H9 (cell line): ENCODE measurements at regions not wholly inside any gene's neighbourhood (a gene's known extent, or its start where the extent isn't known, plus 50 kb on each side); places are given as distances from the start of the nearest gene placed in this dataset.

ENCODE experiments used
- DNase-seq: peaks from one replicate; pipeline ENCODE4 v3.0.0-alpha.2; 2017
- H2AFZ ChIP-seq: one replicate; pipeline ENCODE4 v1.6.1; 2013; ENCODE audit warnings: mild to moderate bottlenecking, low read length, control low read depth, moderate library complexity
- H2AK5ac ChIP-seq: 2 replicates; pipeline ENCODE4 v1.6.1; 2013; ENCODE audit warnings: low read length, control low read depth, mixed read lengths; ENCODE audit not compliant: insufficient read length
- H2BK120ac ChIP-seq: one replicate; pipeline ENCODE4 v1.6.1; 2013; ENCODE audit warnings: low read depth, mild to moderate bottlenecking, low read length, control low read depth, inconsistent platforms; ENCODE audit not compliant: poor library complexity, severe bottlenecking
- H2BK12ac ChIP-seq: 2 replicates; pipeline ENCODE4 v1.6.1; 2013; ENCODE audit warnings: low read length, control low read depth, mixed read lengths, low read depth; ENCODE audit not compliant: insufficient read length
- H2BK15ac ChIP-seq: 2 replicates; pipeline ENCODE4 v1.6.1; 2013; ENCODE audit warnings: low read depth, low read length, control low read depth
- H2BK20ac ChIP-seq: one replicate; pipeline ENCODE4 v1.6.1; 2013; ENCODE audit warnings: low read depth, mild to moderate bottlenecking, low read length, control low read depth, inconsistent platforms; ENCODE audit not compliant: poor library complexity, severe bottlenecking
- H2BK5ac ChIP-seq: 2 replicates; pipeline ENCODE4 v1.6.1; 2013; ENCODE audit warnings: low read length, control low read depth, mixed read lengths; ENCODE audit not compliant: insufficient read length
- H3K14ac ChIP-seq: 2 replicates; pipeline ENCODE4 v1.6.1; 2013; ENCODE audit warnings: low read length, control low read depth; ENCODE audit not compliant: insufficient read depth
- H3K18ac ChIP-seq: 2 replicates; pipeline ENCODE4 v1.6.1; 2013; ENCODE audit warnings: low read depth, mild to moderate bottlenecking, mixed read lengths, low read length, control low read depth; ENCODE audit not compliant: insufficient read length
- H3K23ac ChIP-seq: 2 replicates; pipeline ENCODE4 v1.6.1; 2013; ENCODE audit warnings: low read length, control low read depth, mixed read lengths, low read depth; ENCODE audit not compliant: insufficient read length
- H3K23me2 ChIP-seq: 2 replicates; pipeline ENCODE4 v1.6.1; 2013; ENCODE audit warnings: low read depth, mild to moderate bottlenecking, mixed read lengths, low read length, control low read depth; ENCODE audit not compliant: insufficient read length, poor library complexity, severe bottlenecking
- H3K27ac ChIP-seq: 2 replicates; pipeline ENCODE4 v1.5.1; 2013; ENCODE audit warnings: low read length, control low read depth, mixed read lengths, low read depth; ENCODE audit not compliant: insufficient read length
- H3K27me3 ChIP-seq: 2 replicates; pipeline ENCODE4 v1.6.1; 2013; ENCODE audit warnings: low read length, control low read depth, inconsistent platforms; ENCODE audit not compliant: insufficient read depth
- H3K4ac ChIP-seq: 2 replicates; pipeline ENCODE4 v1.6.1; 2013; ENCODE audit warnings: low read depth, mild to moderate bottlenecking, control low read depth, inconsistent platforms, low read length, moderate library complexity
- H3K4me1 ChIP-seq: 2 replicates; pipeline ENCODE4 v1.6.1; 2013; ENCODE audit warnings: low read length, control low read depth, inconsistent platforms; ENCODE audit not compliant: insufficient read depth
- H3K4me2 ChIP-seq: 2 replicates; pipeline ENCODE4 v1.6.1; 2013; ENCODE audit warnings: low read length, control low read depth, mixed read lengths; ENCODE audit not compliant: insufficient read length, insufficient read depth
- H3K56ac ChIP-seq: 2 replicates; pipeline ENCODE4 v1.6.1; 2013; ENCODE audit warnings: low read depth, mild to moderate bottlenecking, mixed read lengths, low read length, control low read depth; ENCODE audit not compliant: insufficient read length
- H3K79me1 ChIP-seq: 2 replicates; pipeline ENCODE4 v1.6.1; 2013; ENCODE audit warnings: low read depth, mild to moderate bottlenecking, moderate library complexity, low read length, control low read depth, inconsistent platforms; ENCODE audit not compliant: insufficient read depth, poor library complexity, severe bottlenecking
- H3K79me2 ChIP-seq: 2 replicates; pipeline ENCODE4 v1.6.1; 2013; ENCODE audit warnings: low read length, control low read depth, inconsistent platforms; ENCODE audit not compliant: insufficient read depth
- H3K9ac ChIP-seq: 2 replicates; pipeline ENCODE4 v1.6.1; 2013; ENCODE audit warnings: low read length, control low read depth, mixed read lengths; ENCODE audit not compliant: insufficient read length; ENCODE audit errors: extremely low read depth
- H3K9me3 ChIP-seq: one replicate; pipeline ENCODE4 v1.6.1; 2013; ENCODE audit warnings: low read depth, low read length, inconsistent platforms; ENCODE audit not compliant: control insufficient read depth
- H3T11ph ChIP-seq: one replicate; pipeline ENCODE4 v1.6.1; 2013; ENCODE audit warnings: mild to moderate bottlenecking, low read length, control low read depth, inconsistent platforms
- H4K20me1 ChIP-seq: one replicate; pipeline ENCODE4 v1.6.1; 2013; ENCODE audit not compliant: control insufficient read depth, insufficient read length, insufficient read depth
- H4K5ac ChIP-seq: 2 replicates; pipeline ENCODE4 v1.6.1; 2013; ENCODE audit warnings: low read depth, mild to moderate bottlenecking, mixed read lengths, low read length, control low read depth; ENCODE audit not compliant: insufficient read length
- H4K8ac ChIP-seq: replicated peaks from 2 replicates; pipeline ENCODE4 v1.6.1; 2013; ENCODE audit warnings: low read length, control low read depth, mixed read lengths, low read depth; ENCODE audit not compliant: insufficient read length
- H4K91ac ChIP-seq: 2 replicates; pipeline ENCODE4 v1.6.1; 2013; ENCODE audit warnings: low read depth, mild to moderate bottlenecking, moderate library complexity, mixed read lengths, low read length, control low read depth; ENCODE audit not compliant: insufficient read length
- H3K27ac Mint-ChIP-seq, 3 experiments: 2 replicates in 2 of 3; 3 replicates in 1 of 3; pipeline ENCODE4 v1.8.0; 2020 to 2021; ENCODE audit warnings: mixed read lengths in 3 of 3, mild to moderate bottlenecking in 1 of 3, moderate library complexity in 1 of 3
- H3K27me3 Mint-ChIP-seq: 2 replicates; pipeline ENCODE4 v1.8.0; 2021; ENCODE audit warnings: low read depth, mild to moderate bottlenecking, moderate library complexity, mixed read lengths
- H3K36me3 Mint-ChIP-seq, 3 experiments: 2 replicates in 2 of 3; 3 replicates in 1 of 3; pipeline ENCODE4 v1.8.0; 2020 to 2021; ENCODE audit warnings: low read depth in 3 of 3, mixed read lengths in 3 of 3; ENCODE audit not compliant: insufficient read depth in 1 of 3
- H3K4me1 Mint-ChIP-seq, 2 experiments: 2 replicates each; pipeline ENCODE4 v1.8.0; 2020; ENCODE audit warnings: mixed read lengths in 2 of 2
- H3K4me3 Mint-ChIP-seq, 2 experiments: 2 replicates in 1 of 2; 3 replicates in 1 of 2; pipeline ENCODE4 v1.8.0; 2020 to 2021; ENCODE audit warnings: mild to moderate bottlenecking in 2 of 2, mixed read lengths in 2 of 2, moderate library complexity in 1 of 2
- H3K9me3 Mint-ChIP-seq, 2 experiments: 2 replicates in 1 of 2; 3 replicates in 1 of 2; pipeline ENCODE4 v1.8.0; 2020; ENCODE audit warnings: mild to moderate bottlenecking in 2 of 2, mixed read lengths in 2 of 2, moderate library complexity in 1 of 2
- CTCF ChIP-seq: fragments of 200-600 bp; sonication (generic); conservative IDR thresholded peaks from 3 replicates; pipeline ENCODE4 v1.8.0; 2021; ENCODE audit warnings: antibody characterized with exemption, mild to moderate bottlenecking
- WGBS: extraction: QIAGEN DNeasy Blood & Tissue Kit; methylation state at CpG from one replicate; pipeline ENCODE4 v1.1.7; 2013; ENCODE audit warnings: missing lambda C conversion rate, low lambda C conversion rate, mixed read lengths; ENCODE audit not compliant: insufficient read length; ENCODE audit errors: extremely low coverage; 5-methylcytosine and 5-hydroxymethylcytosine counted together

GRCh38 chr20:50279988-50280850 lies 89.6 kb downstream of the CEBPB start:
- no peaks in the 10 kb centered on the region for H3K79me2 ChIP-seq
- no peak overlapping the region for H3K23ac ChIP-seq
- H2AFZ ChIP-seq: no peak overlapping the region
- H3K27ac ChIP-seq: no peak overlapping the region
- no peak overlapping the region for H3K4ac ChIP-seq
- no peaks in the 10 kb centered on the region for H3K79me1 ChIP-seq
- H3K4me1 Mint-ChIP-seq: peaks cover 0 to 17% of the 10 kb centered on the region in 2 experiments; a peak in 1 of 4 replicates
- H3K56ac ChIP-seq: no peak overlapping the region
- no peak for DNase-seq
- no peak overlapping the region for H2AK5ac ChIP-seq
- H3K9me3 Mint-ChIP-seq: no peaks in the 10 kb centered on the region; a peak in 2 of 5 replicates
- H3K23me2 ChIP-seq: no peaks in the 10 kb centered on the region
- no peak overlapping the region for H2BK120ac ChIP-seq
- no peak overlapping the region for H4K5ac ChIP-seq
- no CpG with 5 or more reads among the region's 8 CpGs for WGBS
- no peaks in the 10 kb centered on the region for H3K4me1 ChIP-seq
- H3K27me3 Mint-ChIP-seq: peaks cover 8% of the 10 kb centered on the region
- H3K9me3 ChIP-seq: no peaks in the 10 kb centered on the region
- H4K8ac ChIP-seq: no peak overlapping the region
- no peaks in the 10 kb centered on the region for H4K20me1 ChIP-seq
- no peaks in the 10 kb centered on the region for H3K36me3 Mint-ChIP-seq
- no peak overlapping the region for H2BK20ac ChIP-seq
- H3K18ac ChIP-seq: no peak overlapping the region
- H3K9ac ChIP-seq: no peak overlapping the region
- H3K27ac Mint-ChIP-seq: peak overlapping the region in 1 of 3 experiments; percentile 71; a peak in 1 of 7 replicates
- no peak overlapping the region for H3K4me2 ChIP-seq
- no peak overlapping the region for H2BK5ac ChIP-seq
- H2BK15ac ChIP-seq: no peak overlapping the region
- no peak overlapping the region for H4K91ac ChIP-seq
- H3K14ac ChIP-seq: no peak overlapping the region
- H3K27me3 ChIP-seq: no peaks in the 10 kb centered on the region
- no peak for TF ChIP-seq CTCF
- no peak overlapping the region for H3K4me3 Mint-ChIP-seq
- H3T11ph ChIP-seq: no peak overlapping the region
- no peak overlapping the region for H2BK12ac ChIP-seq
